22Rv1 (cell line): ENCODE measurements at regions not wholly inside any gene's neighbourhood (a gene's known extent, or its start where the extent isn't known, plus 50 kb on each side); places are given as distances from the start of the nearest gene placed in this dataset.
"Not testable (repeated sequence)": the region's sequence is repeated elsewhere in the genome, so short reads cannot be mapped to it uniquely, and the experiment has no call there.

ENCODE experiments used
- H3K27ac ChIP-seq: fragments of 450-650 bp; 2 replicates; pipeline ENCODE4 v1.5.1; 2017
- CTCF ChIP-seq: fragments of 450-650 bp; IDR thresholded peaks from 2 replicates; pipeline ENCODE4 v1.5.1; 2017; ENCODE audit warnings: mild to moderate bottlenecking
- ZFX ChIP-seq: fragments of 450-650 bp; IDR thresholded peaks from 2 replicates; pipeline ENCODE4 v1.6.1; 2017; ENCODE audit warnings: antibody characterized with exemption, borderline replicate concordance

GRCh38 chrX:109879991-109880390 is 122.9 kb upstream of the TMEM164 start:
- H3K27ac ChIP-seq: no peak overlapping the region

GRCh38 chrX:109880629-109881028 is 122.3 kb upstream of the TMEM164 start:
- TF ChIP-seq ZFX: no peak
- no peak for TF ChIP-seq CTCF
- H3K27ac ChIP-seq: no peak overlapping the region

More at GRCh38 chrX:109879991-109880390, 122.9 kb upstream of the TMEM164 start:
- no peak for TF ChIP-seq CTCF
- TF ChIP-seq ZFX: no peak

- no peak overlapping the region for H3K27ac ChIP-seq
- peak; percentile 74 for TF ChIP-seq CTCF
- no peak for TF ChIP-seq ZFX
Observed at GRCh38 chrX:109886122-109886761, 116.7 kb upstream of the TMEM164 start.

GRCh38 chrX:109889289-109890006 is 113.5 kb upstream of the TMEM164 start:
- TF ChIP-seq ZFX (no peak), CTCF (no peak)
- H3K27ac ChIP-seq: no peak overlapping the region

GRCh38 chrX:109890300-109890699 is 112.6 kb upstream of the TMEM164 start:
- H3K27ac ChIP-seq: no peak overlapping the region
- TF ChIP-seq CTCF (no peak), ZFX (no peak)

- H3K27ac ChIP-seq: no peak overlapping the region
- TF ChIP-seq CTCF (peak; percentile 75), ZFX (no peak)
Observed at GRCh38 chrX:109890910-109891502, 111.9 kb upstream of the TMEM164 start.

GRCh38 chrX:109896024-109896423 is 106.9 kb upstream of the TMEM164 start:
- H3K27ac ChIP-seq: not testable (repeated sequence)
